ENCODE measurements at regions not wholly inside any gene's neighbourhood (a gene's known extent, or its start where the extent isn't known, plus 50 kb on each side); places are given as distances from the start of the nearest gene placed in this dataset.
"Not testable (repeated sequence)": the region's sequence is repeated elsewhere in the genome, so short reads cannot be mapped to it uniquely, and the experiment has no call there.

DNA sequence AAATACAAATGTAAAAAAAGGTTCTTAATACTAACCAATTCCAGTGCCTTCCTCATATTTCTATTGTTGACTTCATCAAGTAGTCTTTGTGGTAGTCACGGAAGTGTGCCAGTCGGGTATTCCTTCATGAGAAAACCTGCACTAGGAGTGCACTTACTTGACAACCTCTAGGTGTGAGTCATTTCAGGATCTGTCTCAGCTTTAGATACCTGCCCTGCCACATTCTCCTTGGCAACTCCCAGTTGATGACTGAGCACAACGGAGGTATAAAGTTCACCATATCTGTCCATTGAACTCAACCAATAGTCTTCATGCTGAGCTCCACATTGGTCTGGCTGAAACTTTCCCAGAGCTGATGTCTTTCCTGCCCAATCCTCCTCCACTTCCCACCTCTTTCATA lies 215.7 kb downstream of the SYT10 start:
- peaks cover 46% of the 10 kb centered on the region for H3K9me3 Mint-ChIP-seq (ENCODE audit: unreplicated experiment)
- H3K36me3 Mint-ChIP-seq (ENCODE audit: unreplicated experiment) = no peaks in the 10 kb centered on the region
- no peaks in the 10 kb centered on the region for H3K27me3 Mint-ChIP-seq (ENCODE audit: unreplicated experiment)
- H3K4me3 Mint-ChIP-seq (ENCODE audit: unreplicated experiment) = no peak overlapping the region
- TF ChIP-seq, protein P1, sequence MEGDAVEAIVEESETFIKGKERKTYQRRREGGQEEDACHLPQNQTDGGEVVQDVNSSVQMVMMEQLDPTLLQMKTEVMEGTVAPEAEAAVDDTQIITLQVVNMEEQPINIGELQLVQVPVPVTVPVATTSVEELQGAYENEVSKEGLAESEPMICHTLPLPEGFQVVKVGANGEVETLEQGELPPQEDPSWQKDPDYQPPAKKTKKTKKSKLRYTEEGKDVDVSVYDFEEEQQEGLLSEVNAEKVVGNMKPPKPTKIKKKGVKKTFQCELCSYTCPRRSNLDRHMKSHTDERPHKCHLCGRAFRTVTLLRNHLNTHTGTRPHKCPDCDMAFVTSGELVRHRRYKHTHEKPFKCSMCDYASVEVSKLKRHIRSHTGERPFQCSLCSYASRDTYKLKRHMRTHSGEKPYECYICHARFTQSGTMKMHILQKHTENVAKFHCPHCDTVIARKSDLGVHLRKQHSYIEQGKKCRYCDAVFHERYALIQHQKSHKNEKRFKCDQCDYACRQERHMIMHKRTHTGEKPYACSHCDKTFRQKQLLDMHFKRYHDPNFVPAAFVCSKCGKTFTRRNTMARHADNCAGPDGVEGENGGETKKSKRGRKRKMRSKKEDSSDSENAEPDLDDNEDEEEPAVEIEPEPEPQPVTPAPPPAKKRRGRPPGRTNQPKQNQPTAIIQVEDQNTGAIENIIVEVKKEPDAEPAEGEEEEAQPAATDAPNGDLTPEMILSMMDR (IDR thresholded peaks at IDR 0.05) = no peak
- H3K27ac Mint-ChIP-seq (ENCODE audit: unreplicated experiment) = no peak overlapping the region
- no peak for DNase-seq (ENCODE audit: extremely low spot score, unreplicated experiment)
- no peaks in the 10 kb centered on the region for H3K4me1 Mint-ChIP-seq (ENCODE audit: unreplicated experiment)

DNA sequence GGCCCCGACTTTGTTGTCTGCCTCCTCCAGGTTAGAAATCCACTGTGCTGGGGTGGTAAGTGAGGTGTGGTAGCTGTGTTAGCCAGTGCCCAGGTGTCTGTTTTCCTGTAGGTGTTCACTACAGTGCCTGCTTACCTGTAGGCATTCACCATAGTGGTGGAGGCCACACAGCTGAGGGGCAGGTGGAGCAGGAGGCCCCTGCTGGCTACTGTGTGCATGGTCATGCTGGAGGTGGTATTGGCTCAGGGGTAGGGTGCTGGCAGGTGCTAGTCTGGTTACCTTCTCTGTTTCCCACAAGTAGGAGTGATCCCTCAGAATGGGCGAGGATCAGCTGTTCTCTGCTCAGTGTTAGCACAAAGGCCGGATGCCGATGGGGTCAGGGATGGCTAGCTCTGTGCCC lies 217.3 kb downstream of the SYT10 start:
- H3K9me3 Mint-ChIP-seq (ENCODE audit: unreplicated experiment) = peaks cover 57% of the 10 kb centered on the region
- no peak overlapping the region for H3K27ac Mint-ChIP-seq (ENCODE audit: unreplicated experiment)
- no peak overlapping the region for H3K4me3 Mint-ChIP-seq (ENCODE audit: unreplicated experiment)
- no peaks in the 10 kb centered on the region for H3K4me1 Mint-ChIP-seq (ENCODE audit: unreplicated experiment)
- TF ChIP-seq, protein P1 (IDR thresholded peaks at IDR 0.05) = no peak
- DNase-seq (ENCODE audit: extremely low spot score, unreplicated experiment) = no peak
- no peaks in the 10 kb centered on the region for H3K27me3 Mint-ChIP-seq (ENCODE audit: unreplicated experiment)
- H3K36me3 Mint-ChIP-seq (ENCODE audit: unreplicated experiment) = no peaks in the 10 kb centered on the region

DNA sequence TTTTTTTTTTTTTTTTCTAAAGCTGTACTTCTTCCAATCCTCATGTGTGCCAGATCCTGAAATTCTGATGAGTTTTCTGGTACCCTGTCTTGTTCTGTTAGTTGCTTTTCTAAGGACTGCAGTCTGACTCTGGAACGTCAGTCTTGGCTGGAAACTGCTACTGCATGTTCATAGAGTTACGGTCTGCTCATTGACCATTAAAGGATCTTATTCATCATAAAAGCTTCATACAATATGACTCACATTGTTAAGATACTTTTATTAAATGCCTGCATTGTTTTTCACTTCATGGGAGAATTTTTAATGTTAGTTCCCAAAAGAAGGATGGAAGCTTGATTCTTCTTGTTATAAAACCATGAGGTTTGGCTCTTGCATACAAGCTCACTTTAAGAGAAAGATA lies 233.6 kb downstream of the SYT10 start:
- Mint-ChIP-seq H3K27ac (ENCODE audit: unreplicated experiment) (no peak overlapping the region), H3K4me3 (ENCODE audit: unreplicated experiment) (no peak overlapping the region), H3K9me3 (ENCODE audit: unreplicated experiment) (peaks cover 6% of the 10 kb centered on the region), H3K36me3 (ENCODE audit: unreplicated experiment) (no peaks in the 10 kb centered on the region), H3K4me1 (ENCODE audit: unreplicated experiment) (no peaks in the 10 kb centered on the region), H3K27me3 (ENCODE audit: unreplicated experiment) (no peaks in the 10 kb centered on the region)
- TF ChIP-seq, protein P1 (IDR thresholded peaks at IDR 0.05) = no peak
- no peak for DNase-seq (ENCODE audit: extremely low spot score, unreplicated experiment)

DNA sequence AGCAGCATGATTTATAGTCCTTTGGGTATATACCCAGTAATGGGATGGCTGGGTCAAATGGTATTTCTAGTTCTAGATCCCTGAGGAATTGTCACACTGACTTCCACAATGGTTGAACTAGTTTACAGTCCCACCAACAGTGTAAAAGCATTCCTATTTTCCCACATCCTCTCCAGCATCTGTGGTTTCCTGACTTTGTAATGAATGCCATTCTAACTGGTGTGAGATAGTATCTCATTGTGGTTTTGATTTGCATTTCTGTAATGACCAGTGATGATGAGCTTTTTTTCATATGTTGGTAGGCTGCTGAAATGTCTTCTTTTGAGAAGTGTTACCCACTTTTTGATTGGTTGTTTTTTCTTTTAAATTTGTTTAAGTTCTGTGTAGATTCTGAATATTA lies 245.2 kb downstream of the SYT10 start:
- not testable (repeated sequence) for H3K27me3 Mint-ChIP-seq (ENCODE audit: unreplicated experiment); H3K4me1 Mint-ChIP-seq (ENCODE audit: unreplicated experiment); H3K4me3 Mint-ChIP-seq (ENCODE audit: unreplicated experiment); H3K36me3 Mint-ChIP-seq (ENCODE audit: unreplicated experiment); DNase-seq (ENCODE audit: extremely low spot score, unreplicated experiment); H3K27ac Mint-ChIP-seq (ENCODE audit: unreplicated experiment)
- peaks cover 33% of the 10 kb centered on the region for H3K9me3 Mint-ChIP-seq (ENCODE audit: unreplicated experiment)

DNA sequence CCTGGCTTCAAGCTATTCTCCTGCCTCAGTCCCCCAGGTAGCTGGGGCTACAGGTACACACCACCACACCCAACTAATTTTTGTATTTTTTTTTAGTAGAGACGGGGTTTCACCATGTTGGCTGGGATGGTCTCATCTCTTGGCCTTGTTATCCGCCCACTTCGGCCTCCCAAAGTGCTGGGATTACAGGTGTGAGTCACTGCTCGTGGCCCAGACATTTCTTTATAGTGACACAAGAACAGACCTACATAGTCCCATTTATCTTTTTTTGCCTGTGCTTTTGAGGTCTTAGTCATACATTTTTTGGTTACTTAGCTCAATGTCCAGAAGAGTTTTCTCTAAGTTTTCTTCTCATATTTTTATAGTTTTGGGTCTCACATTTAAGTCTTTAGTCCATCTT lies 247.4 kb downstream of the SYT10 start:
- DNase-seq (ENCODE audit: extremely low spot score, unreplicated experiment) = no peak
- TF ChIP-seq, protein P1 (IDR thresholded peaks at IDR 0.05) = no peak
- no peak overlapping the region for H3K27ac Mint-ChIP-seq (ENCODE audit: unreplicated experiment)
- no peaks in the 10 kb centered on the region for H3K4me1 Mint-ChIP-seq (ENCODE audit: unreplicated experiment)
- H3K4me3 Mint-ChIP-seq (ENCODE audit: unreplicated experiment) = no peak overlapping the region
- H3K36me3 Mint-ChIP-seq (ENCODE audit: unreplicated experiment) = no peaks in the 10 kb centered on the region
- peaks cover 33% of the 10 kb centered on the region for H3K9me3 Mint-ChIP-seq (ENCODE audit: unreplicated experiment)
- no peaks in the 10 kb centered on the region for H3K27me3 Mint-ChIP-seq (ENCODE audit: unreplicated experiment)

DNA sequence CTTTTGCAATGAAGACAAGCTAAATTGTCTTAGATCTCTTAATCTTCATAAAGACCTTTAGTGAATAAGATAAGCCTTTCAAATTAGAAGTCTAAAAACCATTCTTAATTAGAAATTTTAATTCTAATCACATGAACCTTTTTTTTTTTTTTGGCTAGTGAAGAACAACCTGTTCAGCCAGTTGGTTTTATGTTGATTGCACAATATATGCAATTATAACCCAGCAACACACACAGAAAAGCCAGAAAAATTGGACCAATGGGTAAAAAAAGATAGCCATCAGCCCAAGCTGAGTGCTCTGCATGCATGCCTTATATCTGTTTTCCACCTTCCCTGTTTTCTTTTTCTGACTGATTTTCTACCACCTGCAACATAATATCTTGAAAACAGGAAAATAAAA lies 252.2 kb downstream of the SYT10 start:
- H3K4me1 Mint-ChIP-seq (ENCODE audit: unreplicated experiment) = no peaks in the 10 kb centered on the region
- H3K27ac Mint-ChIP-seq (ENCODE audit: unreplicated experiment) = no peak overlapping the region
- H3K27me3 Mint-ChIP-seq (ENCODE audit: unreplicated experiment) = no peaks in the 10 kb centered on the region
- H3K4me3 Mint-ChIP-seq (ENCODE audit: unreplicated experiment) = no peak overlapping the region
- no peak for DNase-seq (ENCODE audit: extremely low spot score, unreplicated experiment)
- peaks cover 31% of the 10 kb centered on the region for H3K9me3 Mint-ChIP-seq (ENCODE audit: unreplicated experiment)
- no peaks in the 10 kb centered on the region for H3K36me3 Mint-ChIP-seq (ENCODE audit: unreplicated experiment)
- TF ChIP-seq, protein P1 (IDR thresholded peaks at IDR 0.05) = no peak
